PC-3 (cell line): ENCODE measurements at regions not wholly inside any gene's neighbourhood (a gene's known extent, or its start where the extent isn't known, plus 50 kb on each side); places are given as distances from the start of the nearest gene placed in this dataset.

Source experiments
- EZH2 ChIP-seq: fragments of 300-600 bp; sonication (generic); IDR thresholded peaks from one replicate; pipeline ENCODE4 v1.6.1; 2017; ENCODE audit warnings: antibody characterized with exemption, mild to moderate bottlenecking, low read length; ENCODE audit not compliant: unreplicated experiment
- EZH2phosphoT487 ChIP-seq: fragments of 300-600 bp; sonication (generic); IDR thresholded peaks from 2 replicates; pipeline ENCODE4 v1.6.1; 2018; ENCODE audit warnings: mild to moderate bottlenecking, antibody characterized with exemption, low read length, borderline replicate concordance
- TF ChIP-seq, protein P1 (sequence below): fragments of 300-600 bp; sonication (generic); conservative IDR thresholded peaks from 2 replicates; pipeline ENCODE4 v1.5.1; 2017; ENCODE audit warnings: antibody characterized with exemption, low read depth, mild to moderate bottlenecking, low read length

DNA sequence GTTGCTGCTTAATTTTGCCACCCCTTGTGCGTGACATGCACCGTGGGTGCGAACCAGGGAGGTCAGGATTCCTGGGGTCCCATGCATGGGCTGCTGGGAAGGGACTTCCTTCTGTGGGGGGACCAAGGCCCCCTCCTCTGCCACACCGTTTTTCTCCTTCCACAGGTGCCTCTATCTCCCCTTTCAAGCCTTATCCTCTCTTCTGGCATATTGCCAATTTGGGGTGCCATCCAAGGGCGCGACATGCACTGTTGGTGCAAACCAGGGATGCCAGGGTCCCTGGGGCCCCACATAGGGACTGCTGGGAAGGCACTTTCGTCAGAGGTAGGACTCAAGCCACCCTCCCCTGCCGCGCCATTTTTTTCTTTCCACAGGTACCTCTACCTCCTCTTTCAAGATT is 289.0 kb downstream of the ALG10 start:
- TF ChIP-seq, protein P1, sequence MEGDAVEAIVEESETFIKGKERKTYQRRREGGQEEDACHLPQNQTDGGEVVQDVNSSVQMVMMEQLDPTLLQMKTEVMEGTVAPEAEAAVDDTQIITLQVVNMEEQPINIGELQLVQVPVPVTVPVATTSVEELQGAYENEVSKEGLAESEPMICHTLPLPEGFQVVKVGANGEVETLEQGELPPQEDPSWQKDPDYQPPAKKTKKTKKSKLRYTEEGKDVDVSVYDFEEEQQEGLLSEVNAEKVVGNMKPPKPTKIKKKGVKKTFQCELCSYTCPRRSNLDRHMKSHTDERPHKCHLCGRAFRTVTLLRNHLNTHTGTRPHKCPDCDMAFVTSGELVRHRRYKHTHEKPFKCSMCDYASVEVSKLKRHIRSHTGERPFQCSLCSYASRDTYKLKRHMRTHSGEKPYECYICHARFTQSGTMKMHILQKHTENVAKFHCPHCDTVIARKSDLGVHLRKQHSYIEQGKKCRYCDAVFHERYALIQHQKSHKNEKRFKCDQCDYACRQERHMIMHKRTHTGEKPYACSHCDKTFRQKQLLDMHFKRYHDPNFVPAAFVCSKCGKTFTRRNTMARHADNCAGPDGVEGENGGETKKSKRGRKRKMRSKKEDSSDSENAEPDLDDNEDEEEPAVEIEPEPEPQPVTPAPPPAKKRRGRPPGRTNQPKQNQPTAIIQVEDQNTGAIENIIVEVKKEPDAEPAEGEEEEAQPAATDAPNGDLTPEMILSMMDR = no peak
- no peak for TF ChIP-seq EZH2
- TF ChIP-seq EZH2phosphoT487 = no peak
